ENCODE measurements at regions not wholly inside any gene's neighbourhood (a gene's known extent, or its start where the extent isn't known, plus 50 kb on each side); places are given as distances from the start of the nearest gene placed in this dataset.

DNA sequence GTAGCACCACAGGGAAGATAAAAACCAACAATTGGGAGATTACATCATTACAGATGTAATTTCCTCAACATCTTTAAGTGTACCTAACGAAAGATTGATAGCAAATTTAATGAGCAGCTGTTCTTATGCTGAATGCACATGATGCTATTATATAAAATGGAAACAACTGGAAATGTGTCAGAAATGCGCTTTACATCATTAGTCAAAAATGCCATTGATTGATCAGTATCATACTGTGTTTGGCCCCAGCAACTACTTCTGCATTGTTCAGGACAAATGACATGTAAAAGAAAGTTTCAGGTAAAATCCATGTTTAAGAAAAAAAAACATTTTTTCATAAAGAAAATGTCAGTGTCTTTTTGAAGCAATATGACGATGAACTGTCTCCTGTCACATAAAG lies 625.5 kb upstream of the MIR17HG start:
- H3K9me3 Mint-ChIP-seq: no peaks in the 10 kb centered on the region
- H3K27me3 Mint-ChIP-seq (ENCODE audit: insufficient read depth, low read depth, poor library complexity): peaks cover 1% of the 10 kb centered on the region
- Histone ChIP-seq H3K27ac (ENCODE audit: low read depth) (no peak overlapping the region), H3F3A (replicated peaks; ENCODE audit: low read depth) (no peaks in the 10 kb centered on the region), H3K9me2 (ENCODE audit: insufficient read depth) (no peaks in the 10 kb centered on the region), H3K36me3 (ENCODE audit: insufficient read depth) (no peaks in the 10 kb centered on the region), H4K20me1 (replicated peaks; ENCODE audit: insufficient read depth) (no peaks in the 10 kb centered on the region), H3K4me1 (ENCODE audit: insufficient read depth) (peaks cover 11% of the 10 kb centered on the region; the same call in 1 of the 2 replicates), H3K79me2 (replicated peaks; ENCODE audit: insufficient read depth) (no peaks in the 10 kb centered on the region), H2AFZ (no peak overlapping the region), H3K4me2 (no peak overlapping the region), H3K4me3 (no peak overlapping the region), H3K27me3 (ENCODE audit: insufficient read depth) (no peaks in the 10 kb centered on the region)
- no peak overlapping the region for H3K27ac Mint-ChIP-seq
- H3K36me3 Mint-ChIP-seq (ENCODE audit: low read depth): no peaks in the 10 kb centered on the region
- TF ChIP-seq ZNF114 (CRISPR knock-in tag; IDR thresholded peaks at IDR 0.05): no peak
- no peak for TF ChIP-seq NANOG (IDR thresholded peaks at IDR 0.05; ENCODE audit: borderline replicate concordance)
- TF ChIP-seq CTCF (conservative IDR thresholded peaks at IDR 0.05; ENCODE audit: low read depth in 2 of 2): no peak
- TF ChIP-seq ZNF331 (CRISPR knock-in tag; IDR thresholded peaks at IDR 0.05; ENCODE audit: low read depth): no peak
- TF ChIP-seq, protein P1, sequence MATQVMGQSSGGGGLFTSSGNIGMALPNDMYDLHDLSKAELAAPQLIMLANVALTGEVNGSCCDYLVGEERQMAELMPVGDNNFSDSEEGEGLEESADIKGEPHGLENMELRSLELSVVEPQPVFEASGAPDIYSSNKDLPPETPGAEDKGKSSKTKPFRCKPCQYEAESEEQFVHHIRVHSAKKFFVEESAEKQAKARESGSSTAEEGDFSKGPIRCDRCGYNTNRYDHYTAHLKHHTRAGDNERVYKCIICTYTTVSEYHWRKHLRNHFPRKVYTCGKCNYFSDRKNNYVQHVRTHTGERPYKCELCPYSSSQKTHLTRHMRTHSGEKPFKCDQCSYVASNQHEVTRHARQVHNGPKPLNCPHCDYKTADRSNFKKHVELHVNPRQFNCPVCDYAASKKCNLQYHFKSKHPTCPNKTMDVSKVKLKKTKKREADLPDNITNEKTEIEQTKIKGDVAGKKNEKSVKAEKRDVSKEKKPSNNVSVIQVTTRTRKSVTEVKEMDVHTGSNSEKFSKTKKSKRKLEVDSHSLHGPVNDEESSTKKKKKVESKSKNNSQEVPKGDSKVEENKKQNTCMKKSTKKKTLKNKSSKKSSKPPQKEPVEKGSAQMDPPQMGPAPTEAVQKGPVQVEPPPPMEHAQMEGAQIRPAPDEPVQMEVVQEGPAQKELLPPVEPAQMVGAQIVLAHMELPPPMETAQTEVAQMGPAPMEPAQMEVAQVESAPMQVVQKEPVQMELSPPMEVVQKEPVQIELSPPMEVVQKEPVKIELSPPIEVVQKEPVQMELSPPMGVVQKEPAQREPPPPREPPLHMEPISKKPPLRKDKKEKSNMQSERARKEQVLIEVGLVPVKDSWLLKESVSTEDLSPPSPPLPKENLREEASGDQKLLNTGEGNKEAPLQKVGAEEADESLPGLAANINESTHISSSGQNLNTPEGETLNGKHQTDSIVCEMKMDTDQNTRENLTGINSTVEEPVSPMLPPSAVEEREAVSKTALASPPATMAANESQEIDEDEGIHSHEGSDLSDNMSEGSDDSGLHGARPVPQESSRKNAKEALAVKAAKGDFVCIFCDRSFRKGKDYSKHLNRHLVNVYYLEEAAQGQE (IDR thresholded peaks at IDR 0.05; ENCODE audit: unreplicated experiment): no peak
- no peak for TF ChIP-seq ETS1 (IDR thresholded peaks at IDR 0.05)
- TF ChIP-seq POLR2AphosphoS5 (IDR thresholded peaks at IDR 0.05; ENCODE audit: low read depth): no peak
- TF ChIP-seq EZH2 (IDR thresholded peaks at IDR 0.05; ENCODE audit: low read depth, unreplicated experiment): no peak
- peaks cover 10% of the 10 kb centered on the region; the same call in 2 of the 3 replicates for H3K4me1 Mint-ChIP-seq
- DNase-seq (ENCODE audit: low spot score) (no peak), ATAC-seq (no peak)
- H3K4me3 Mint-ChIP-seq: no peak overlapping the region

- H3K27me3 ChIP-seq (ENCODE audit: insufficient read depth): no peaks in the 10 kb centered on the region
- no peak for ATAC-seq
- H3K9me2 ChIP-seq (ENCODE audit: insufficient read depth): no peaks in the 10 kb centered on the region
- no peak overlapping the region for H2AFZ ChIP-seq
- Mint-ChIP-seq H3K27me3 (ENCODE audit: insufficient read depth, low read depth, poor library complexity) (peaks cover 1% of the 10 kb centered on the region), H3K4me3 (no peak overlapping the region), H3K36me3 (ENCODE audit: low read depth) (no peaks in the 10 kb centered on the region), H3K27ac (no peak overlapping the region), H3K9me3 (no peaks in the 10 kb centered on the region), H3K4me1 (no peaks in the 10 kb centered on the region)
- no peak for TF ChIP-seq JUNB (IDR thresholded peaks at IDR 0.05; ENCODE audit: unreplicated experiment)
- TF ChIP-seq POLR2AphosphoS5 (IDR thresholded peaks at IDR 0.05; ENCODE audit: low read depth): no peak
- no peak for TF ChIP-seq EZH2phosphoT487 (IDR thresholded peaks at IDR 0.05; ENCODE audit: unreplicated experiment)
- TF ChIP-seq, protein P1 (IDR thresholded peaks at IDR 0.05; ENCODE audit: unreplicated experiment): no peak
- TF ChIP-seq ZNF114 (CRISPR knock-in tag; IDR thresholded peaks at IDR 0.05): no peak
- H3K27ac ChIP-seq (ENCODE audit: low read depth): no peak overlapping the region
- no peak overlapping the region for H3K4me2 ChIP-seq
- H3K79me2 ChIP-seq (replicated peaks; ENCODE audit: insufficient read depth): no peaks in the 10 kb centered on the region
- no peaks in the 10 kb centered on the region for H3K36me3 ChIP-seq (ENCODE audit: insufficient read depth)
- no peaks in the 10 kb centered on the region for H3K4me1 ChIP-seq (ENCODE audit: insufficient read depth)
- H4K20me1 ChIP-seq (replicated peaks; ENCODE audit: insufficient read depth): no peaks in the 10 kb centered on the region
- H3F3A ChIP-seq (replicated peaks; ENCODE audit: low read depth): no peaks in the 10 kb centered on the region
- no peak overlapping the region for H3K4me3 ChIP-seq
- no peak for DNase-seq (ENCODE audit: low spot score)
Observed at GRCh38 chr13:90723381-90723780, 624.1 kb upstream of the MIR17HG start.

All from GM23338 (cell line).